ENCODE measurements at regions not wholly inside any gene's neighbourhood (a gene's known extent, or its start where the extent isn't known, plus 50 kb on each side); places are given as distances from the start of the nearest gene placed in this dataset.
"Not testable (repeated sequence)": the region's sequence is repeated elsewhere in the genome, so short reads cannot be mapped to it uniquely, and the experiment has no call there.

GRCh38 chr11:101741479-101742175 lies 157.8 kb upstream of the TRPC6 start:
- no peak for DNase-seq

DNA sequence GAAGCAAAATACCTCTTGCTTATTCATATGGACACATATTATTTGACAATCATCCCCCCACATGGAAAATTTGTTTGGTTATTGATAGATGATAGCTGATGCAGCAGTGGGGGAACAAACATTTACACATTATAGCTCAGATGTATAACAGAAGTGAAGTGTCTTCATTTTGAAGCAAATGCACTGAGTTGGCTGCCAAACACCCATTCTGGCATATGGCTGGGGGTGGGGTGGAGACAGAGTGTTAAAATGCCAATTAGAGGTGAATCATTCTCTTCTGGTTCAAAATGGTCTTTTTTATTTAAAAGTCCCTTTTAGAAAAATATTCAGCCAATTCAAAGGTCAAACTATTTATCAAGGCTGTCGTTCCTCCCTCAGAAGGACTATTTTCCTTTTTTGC lies 157.3 kb upstream of the TRPC6 start:
- DNase-seq: no peak

GRCh38 chr11:101738452-101738851 lies 154.6 kb upstream of the TRPC6 start:
- peak; percentile 74 for DNase-seq

- no peak for DNase-seq
Observed at GRCh38 chr11:101729406-101730078, 145.7 kb upstream of the TRPC6 start.

- no peak for DNase-seq
Observed at GRCh38 chr11:101727451-101727850, 143.6 kb upstream of the TRPC6 start.

DNA sequence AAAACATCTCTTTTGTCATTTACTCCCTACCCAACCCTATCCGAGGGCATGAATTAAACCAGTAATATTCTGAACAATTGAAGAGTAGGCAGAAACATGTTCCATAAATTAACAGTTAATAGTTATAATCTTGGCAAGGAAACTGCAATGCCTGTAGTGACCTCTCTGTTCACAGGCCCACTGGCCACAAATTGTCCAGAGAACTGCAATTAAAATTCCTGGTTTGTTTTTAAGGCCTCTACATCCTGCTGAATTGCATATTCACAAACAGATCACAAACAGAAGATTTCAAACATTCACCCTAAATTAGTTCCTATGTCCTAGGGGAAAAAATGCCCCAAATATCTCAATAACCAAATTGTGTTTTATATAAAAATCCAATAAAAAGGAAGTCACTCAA lies 143.2 kb upstream of the TRPC6 start:
- no peak for DNase-seq

DNA sequence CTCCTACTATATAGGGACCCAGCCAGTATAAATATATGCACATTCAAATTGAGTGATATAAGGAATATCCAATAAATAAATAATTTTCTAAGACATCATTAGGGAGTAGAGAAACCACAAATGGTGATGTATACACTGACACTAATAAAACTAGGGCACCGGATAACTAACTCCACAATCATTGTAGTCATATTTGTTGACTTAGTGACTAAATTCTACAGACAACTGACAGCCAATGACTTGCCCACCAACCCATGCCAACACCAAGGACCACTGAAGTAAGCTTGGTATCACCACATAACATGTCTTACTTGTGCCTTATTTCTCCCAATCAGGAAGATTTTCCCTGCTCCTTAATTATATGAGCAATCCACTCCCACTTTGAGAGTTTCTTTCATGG lies 139.6 kb upstream of the TRPC6 start:
- DNase-seq: no peak

DNA sequence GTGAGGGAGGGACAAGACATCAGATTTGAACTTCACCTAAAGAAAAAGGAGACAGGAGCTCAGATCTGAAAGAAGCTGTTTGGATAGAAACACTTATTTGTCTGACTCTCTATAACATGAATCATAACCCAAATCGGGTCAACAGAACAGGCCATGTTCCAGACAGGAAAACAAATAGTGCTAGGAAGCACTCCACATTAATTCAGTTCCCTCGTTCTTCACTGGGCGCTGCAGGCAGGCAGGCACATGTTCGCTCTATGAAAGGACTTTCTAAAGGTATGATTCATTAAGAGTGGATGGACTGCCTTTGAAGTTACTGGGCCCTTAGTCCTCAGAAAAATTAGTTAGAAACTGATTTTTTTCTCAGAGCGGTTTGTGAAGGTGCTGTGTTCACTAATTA lies 137.5 kb upstream of the TRPC6 start:
- no peak for DNase-seq

DNA sequence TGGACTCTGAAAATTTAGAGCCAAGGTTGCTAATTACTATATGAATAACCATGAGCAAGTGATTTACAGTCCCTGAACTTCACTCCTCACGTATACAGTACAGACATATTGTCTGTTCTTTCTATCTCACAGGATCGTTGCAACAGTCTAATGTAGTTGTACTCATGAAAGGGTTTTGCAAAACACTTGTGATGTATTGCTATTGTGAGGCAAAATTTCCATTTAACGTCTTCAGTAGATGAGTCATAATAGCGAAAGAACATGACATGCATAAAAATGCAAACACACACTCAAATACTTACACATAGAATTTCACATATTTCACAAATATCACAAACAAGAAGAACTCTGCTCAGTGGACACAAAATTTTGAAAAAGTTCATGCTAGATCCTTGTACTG lies 134.6 kb upstream of the TRPC6 start:
- no peak for DNase-seq

GRCh38 chr11:101717619-101718018 lies 133.8 kb upstream of the TRPC6 start:
- no peak for DNase-seq

DNA sequence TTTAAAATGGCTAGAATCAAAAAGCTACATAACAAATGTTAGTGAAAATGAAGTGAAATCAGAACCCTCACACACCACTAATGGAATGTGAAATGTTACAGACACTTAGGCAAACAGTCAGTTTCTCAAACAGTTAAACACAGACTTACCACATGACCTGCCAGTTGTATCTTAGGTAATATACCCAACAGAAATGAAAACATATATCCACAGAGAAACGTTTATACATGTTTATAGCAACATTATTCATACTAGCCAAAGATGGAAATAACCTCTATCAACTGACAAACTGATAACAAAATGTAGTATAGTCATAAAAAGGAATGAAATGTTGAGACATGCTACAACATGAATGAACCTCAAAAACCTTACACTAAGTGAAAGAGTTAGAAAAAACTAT lies 131.5 kb upstream of the TRPC6 start:
- no peak for DNase-seq

GRCh38 chr11:101707477-101707876 lies 123.7 kb upstream of the TRPC6 start:
- DNase-seq: peak; percentile 12

DNA sequence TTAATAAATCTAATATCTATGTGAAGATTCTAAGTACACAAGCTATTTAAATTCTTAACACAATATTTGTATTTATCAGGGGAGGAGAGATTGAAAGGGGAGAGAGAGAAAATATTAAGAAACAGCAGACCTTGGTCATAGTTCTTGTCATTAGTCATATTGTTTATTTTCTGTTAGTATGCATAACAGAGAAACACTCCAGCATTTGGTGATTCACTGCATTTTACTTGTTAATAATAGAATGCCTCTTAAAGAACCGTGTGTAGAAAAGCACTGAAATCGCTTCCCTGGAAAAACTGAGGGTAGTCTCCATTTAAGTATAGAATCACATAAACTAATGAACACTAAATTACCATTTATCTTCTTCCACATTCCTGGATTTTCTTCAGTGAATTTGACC lies 122.7 kb upstream of the TRPC6 start:
- DNase-seq: no peak

- DNase-seq: peak; percentile 57
Observed at GRCh38 chr11:101705972-101706371, 122.2 kb upstream of the TRPC6 start.

DNA sequence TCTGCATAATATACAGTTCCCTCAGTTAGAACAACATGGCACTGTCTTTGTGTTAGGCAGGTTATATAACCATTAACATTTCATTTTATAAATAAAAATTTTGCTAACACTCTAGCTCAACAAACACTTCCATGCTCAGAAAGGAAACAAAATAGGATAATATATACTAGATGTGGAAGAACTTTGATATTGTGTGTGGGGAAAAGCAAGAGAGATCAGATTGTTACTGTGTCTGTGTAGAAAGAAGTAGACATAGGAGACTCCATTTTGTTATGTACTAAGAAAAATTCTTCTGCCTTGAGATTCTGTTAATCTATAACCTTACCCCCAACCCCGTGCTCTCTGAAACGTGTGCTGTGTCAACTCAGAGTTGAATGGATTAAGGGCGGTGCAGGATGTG lies 111.1 kb upstream of the TRPC6 start:
- not testable (repeated sequence) for DNase-seq

- DNase-seq: no peak
Observed at GRCh38 chr11:101692980-101693379, 109.2 kb upstream of the TRPC6 start.

DNA sequence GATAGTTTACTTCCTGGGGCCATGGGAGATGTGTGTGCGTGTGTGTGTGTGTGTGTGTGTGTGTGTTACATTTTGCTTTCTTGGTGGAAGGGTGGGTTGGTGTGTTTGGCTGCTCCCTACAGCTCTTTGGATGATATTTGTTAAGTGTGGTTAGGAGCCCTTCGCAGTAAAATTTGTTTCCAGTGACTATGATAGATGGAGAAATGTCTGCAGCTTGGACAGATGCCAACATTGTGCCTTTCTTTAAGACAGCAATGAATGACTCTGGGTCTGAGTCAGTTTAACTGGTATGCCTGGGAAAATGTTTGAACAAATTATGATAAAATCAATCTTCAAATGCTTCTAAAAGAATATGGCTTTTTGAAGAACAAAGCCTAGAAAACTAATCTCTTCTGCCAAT lies 102.7 kb upstream of the TRPC6 start:
- no peak for DNase-seq

DNA sequence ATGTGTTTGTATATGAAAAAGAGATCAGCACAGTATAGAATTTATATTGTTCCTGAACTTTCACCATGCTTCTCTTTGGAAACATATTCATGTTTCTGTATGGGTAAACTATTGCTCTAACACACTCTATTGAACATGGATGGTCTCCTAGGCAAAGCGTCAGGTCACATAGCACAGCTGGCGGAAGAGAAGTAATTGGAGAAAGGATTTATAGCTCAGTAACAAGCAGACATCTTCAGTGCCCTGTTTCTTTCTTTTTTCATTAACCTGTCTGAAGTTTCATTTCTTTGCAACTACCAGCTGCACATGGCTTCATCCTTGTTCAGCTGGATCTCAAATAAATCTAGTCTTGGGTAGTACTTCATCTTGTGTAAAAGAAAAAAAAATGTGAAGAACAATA lies 84.4 kb upstream of the TRPC6 start:
- DNase-seq: peak; percentile 6

GRCh38 chr11:101666916-101667315 lies 83.1 kb upstream of the TRPC6 start:
- no peak for DNase-seq

DNA sequence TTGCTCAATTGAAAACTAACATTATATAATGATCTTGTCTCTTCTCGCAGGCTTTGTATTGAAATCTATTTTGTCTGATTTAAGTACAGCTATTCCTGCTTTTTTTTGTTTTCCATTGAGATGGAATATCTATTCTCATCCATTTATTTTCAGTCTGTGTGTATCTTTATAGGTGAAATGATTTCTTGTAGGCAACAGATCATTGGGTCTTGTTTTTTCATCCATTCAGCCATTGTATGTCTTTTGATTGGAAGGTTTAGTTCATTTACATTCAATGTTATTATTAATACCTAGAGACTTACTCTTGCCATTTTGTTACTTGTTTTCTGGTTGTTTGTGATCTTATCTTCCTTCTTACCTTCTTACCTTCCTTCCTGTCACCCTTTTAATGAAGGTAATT lies 77.8 kb upstream of the TRPC6 start:
- no peak for DNase-seq
